ENCODE measurements at regions not wholly inside any gene's neighbourhood (a gene's known extent, or its start where the extent isn't known, plus 50 kb on each side); places are given as distances from the start of the nearest gene placed in this dataset.

DNA sequence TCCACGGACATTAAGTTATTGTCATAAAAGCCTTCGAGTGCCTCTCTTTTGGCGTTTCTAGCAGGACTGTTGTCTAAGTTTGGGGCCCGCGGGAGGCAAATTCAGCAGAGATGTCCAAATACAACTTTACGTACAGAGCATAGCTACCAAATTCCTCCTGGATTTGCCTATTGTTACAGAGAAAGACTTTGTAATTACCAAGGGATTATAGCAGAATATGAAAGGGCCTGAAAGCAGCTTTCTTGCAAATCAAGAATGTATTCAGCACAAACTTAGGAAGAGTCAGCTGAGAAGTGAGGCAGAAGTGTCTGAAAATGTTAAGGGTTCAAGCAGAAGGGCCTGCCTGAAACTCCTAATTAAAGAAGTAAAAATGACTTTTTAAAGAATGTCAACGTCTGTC is 1053.5 kb upstream of the TENM3 start:
- DNase-seq = no peak

DNA sequence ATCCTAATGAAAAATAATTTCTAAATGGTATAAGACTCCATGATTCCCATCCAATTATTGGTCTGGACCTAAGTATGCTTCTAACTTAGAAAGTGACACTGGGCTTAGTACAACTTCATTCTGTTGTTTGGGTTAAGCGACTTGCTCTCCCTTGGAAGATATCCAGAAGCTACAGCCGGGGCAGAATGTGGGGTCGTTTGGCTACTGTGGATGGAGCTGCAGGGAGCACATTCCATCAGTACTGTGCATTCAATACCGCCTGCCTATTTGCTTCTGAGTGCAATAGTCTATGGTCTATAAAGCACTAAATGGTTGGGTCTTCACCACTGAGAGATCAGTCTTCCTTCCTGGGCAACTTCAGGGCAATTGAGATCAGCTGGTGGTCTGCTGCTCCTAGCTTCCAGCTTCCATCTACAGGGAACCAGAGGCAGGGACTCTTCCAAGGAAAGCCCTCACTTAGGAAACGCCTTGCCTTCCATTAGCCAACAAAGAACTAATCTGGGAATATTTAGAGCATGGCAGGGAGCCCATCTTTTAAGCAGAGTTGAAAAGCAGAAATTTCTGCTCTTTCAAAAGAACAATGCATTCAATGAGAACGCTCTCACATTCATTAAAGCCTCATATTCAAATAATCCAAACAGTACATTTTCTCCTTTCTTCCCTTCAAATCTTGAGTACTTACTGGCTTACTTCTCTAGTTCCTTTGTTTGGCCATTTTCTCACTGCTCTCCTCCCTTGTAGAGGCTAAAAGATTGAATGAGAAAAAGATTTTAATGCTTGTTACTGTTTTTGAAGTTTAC is 1049.9 kb upstream of the TENM3 start:
- no peak for DNase-seq

GRCh38 chr4:181194096-181194495 is 1049.1 kb upstream of the TENM3 start:
- DNase-seq = no peak

DNA sequence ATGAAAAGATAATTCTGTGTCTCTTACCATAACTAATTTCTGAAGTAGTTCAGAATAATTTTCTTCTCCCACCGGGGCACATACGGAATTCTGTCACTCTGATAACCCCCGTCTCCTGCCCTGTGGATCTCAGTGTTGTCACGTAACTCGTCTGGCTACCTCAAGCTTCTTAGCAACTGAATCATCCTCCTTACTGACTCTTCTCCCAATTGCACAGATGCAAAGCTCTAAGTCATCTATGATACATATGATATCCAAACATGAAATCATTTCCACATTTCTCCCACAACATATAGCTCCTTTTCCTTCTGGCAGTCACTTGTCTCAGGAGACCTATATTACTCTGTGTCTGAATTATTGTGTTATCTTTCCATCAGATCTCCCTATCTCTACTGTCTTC is 1043.1 kb upstream of the TENM3 start:
- no peak for DNase-seq

DNA sequence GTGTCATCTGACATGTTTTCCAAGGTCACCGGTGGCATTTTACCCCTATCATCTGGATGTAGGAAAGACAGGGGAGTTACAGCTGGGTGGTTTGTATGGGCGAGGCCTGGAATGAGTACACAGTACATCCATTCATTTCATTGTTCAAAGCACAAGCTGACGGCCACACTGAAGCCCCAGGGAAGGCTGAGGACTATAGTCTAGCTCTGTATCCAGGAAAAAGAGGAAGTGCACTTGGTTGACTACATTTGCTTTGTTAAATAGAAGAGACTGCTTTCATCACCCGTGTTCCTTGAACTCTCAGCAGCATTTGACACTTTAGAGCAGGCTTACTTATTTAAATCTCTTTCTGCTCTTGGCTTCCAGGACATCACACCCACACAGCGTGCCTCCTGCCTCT is 1041.0 kb upstream of the TENM3 start:
- DNase-seq = no peak

GRCh38 chr4:181204109-181204508 is 1039.1 kb upstream of the TENM3 start:
- DNase-seq = no peak

- no peak for DNase-seq
Measured at GRCh38 chr4:181213551-181213950, 1029.7 kb upstream of the TENM3 start.

DNA sequence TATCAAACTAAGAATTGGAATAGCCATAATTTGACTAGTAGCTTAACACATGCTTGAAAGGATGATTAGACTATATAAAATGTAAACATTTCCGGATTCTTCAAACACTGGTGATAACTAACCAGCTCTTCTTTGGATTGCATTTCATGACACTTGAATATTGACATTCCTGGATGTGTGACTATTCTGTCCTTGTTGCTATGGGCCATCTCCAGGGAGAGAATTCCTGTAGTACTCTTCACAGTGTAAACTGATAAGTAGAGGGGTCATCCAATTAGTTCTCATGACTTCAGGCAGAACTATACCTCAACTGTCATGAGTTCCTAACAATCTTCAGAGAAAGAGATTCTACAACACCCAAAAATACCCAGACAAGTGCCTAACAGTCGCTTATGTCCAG is 1026.7 kb upstream of the TENM3 start:
- DNase-seq = no peak

DNA sequence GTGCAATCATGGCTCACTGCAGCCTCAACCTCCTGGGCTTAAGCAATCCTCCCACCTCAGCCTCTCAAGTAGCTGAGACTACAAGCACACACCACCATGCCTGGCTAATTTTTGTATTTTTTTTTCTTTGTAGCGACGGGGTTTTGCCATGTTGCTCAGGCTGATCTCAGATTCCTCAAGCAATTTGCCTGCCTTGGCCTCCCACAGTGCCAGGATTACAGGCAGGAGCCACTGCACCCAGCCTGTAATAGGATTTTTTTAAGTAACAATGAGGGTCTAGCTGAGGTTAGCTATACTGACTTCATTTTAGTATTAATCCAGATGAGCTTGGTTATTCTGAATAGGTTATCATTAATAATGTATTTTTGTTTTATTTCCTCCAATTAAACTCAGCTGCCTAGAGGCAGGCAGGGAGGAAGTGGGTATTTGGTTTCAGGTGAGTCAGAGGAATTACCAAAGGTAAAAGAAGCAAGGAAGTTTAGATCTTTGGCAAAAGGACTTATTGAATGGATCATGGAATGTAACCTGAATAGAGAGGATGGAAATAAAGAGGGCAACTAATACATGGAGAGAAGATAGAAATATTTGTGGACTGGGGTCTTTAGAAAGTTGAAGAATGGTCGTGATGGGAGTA is 1023.3 kb upstream of the TENM3 start:
- no peak for DNase-seq

GRCh38 chr4:181224852-181225251 is 1018.4 kb upstream of the TENM3 start:
- DNase-seq = no peak

DNA sequence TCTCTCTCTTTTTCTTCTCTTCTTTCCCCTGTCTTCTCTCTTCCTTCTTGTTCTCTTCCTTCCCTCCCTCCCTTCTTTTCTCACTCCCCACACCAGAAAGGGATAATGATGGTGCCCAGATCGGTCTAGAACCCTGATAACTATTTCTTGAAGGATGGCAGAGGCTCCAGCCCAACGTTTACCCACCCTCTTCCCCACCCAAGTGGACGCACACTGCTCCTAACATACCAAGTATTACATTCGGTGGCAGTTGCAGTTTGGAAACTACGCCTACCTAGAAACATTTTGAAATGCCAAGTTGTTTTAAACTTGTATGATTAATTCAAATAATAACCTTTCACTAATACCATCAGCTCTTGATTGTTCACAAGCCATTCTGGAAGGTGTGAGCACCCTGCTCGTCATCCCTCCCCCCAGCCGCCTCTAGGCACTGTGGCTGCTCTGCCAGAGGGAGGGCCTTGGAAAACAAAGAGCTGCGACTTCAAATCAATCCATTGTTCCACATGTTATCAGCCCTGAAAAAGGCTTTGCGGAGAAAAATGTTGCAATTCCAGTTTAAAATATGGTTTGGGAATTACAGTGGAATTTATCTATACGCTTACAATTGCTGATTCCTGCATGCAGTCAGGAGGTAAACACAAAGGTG is 1017.5 kb upstream of the TENM3 start:
- DNase-seq = no peak

- DNase-seq = no peak
Measured at GRCh38 chr4:181234951-181235680, 1008.1 kb upstream of the TENM3 start.

DNA sequence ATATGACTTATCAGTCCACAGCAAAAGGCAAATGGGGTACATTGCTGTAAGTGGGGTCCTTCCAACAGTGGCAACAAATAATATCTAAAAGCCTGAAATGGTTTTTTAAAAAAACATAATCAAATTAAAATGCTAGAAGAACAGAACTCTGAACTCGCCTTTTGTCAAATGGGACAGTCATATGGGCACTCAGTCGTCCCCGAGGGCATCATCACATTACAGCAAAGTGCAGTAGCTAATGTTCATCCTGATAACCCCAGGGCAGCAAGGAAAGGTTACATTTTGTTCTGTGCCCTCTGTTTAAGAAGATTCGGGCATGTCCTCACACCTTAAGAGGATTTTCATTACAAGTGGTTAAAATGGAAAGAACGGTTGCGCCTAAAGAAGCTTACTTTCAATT is 997.9 kb upstream of the TENM3 start:
- no peak for DNase-seq

GRCh38 chr4:181249031-181249430 is 994.2 kb upstream of the TENM3 start:
- DNase-seq = no peak

- DNase-seq = no peak
Measured at GRCh38 chr4:181254771-181255170, 988.4 kb upstream of the TENM3 start.

DNA sequence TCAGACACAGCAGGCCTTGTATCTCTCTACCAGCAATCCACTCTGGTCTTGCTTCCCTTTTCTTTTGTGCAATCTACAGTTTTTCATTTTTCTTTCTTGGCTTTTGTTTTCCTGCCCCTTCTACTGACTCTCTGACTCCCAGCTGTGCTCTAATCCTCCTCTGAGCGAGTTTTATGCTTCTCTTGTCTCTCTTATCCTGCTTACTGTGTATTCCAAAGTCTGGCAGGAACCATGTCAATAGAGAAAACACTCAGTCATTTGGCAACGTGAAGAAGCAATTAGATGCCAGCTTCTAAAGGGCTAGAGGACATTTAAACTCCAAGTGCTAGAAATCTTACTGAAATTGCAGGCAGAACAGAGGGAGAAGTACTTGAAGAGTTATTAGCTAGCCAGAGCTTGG is 984.6 kb upstream of the TENM3 start:
- no peak for DNase-seq

GRCh38 chr4:181259081-181259709 is 984.0 kb upstream of the TENM3 start:
- no peak for DNase-seq

GRCh38 chr4:181261279-181261678 is 981.9 kb upstream of the TENM3 start:
- DNase-seq = no peak

GRCh38 chr4:181264893-181265292 is 978.3 kb upstream of the TENM3 start:
- DNase-seq = no peak

DNA sequence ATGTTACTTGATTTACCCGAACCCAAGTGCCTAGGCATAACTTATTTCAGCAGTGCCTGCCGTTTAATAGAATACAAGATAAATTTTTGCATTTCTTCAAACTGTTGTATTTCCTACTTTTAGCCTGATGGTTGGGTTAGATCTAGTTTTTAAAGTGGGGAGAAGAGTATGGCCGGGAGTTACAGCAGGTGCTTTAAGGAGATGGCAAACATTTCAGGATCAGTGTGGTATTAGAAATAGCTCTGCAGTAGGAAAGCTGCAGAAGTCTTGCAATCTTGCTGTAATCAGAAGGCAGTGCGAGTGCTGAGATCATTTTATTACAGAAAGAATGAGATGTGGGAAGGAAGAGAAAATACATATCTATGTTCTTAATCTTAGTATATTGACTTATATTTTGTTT is 977.8 kb upstream of the TENM3 start:
- no peak for DNase-seq

GRCh38 chr4:181271116-181271640 is 972.0 kb upstream of the TENM3 start:
- no peak for DNase-seq

GRCh38 chr4:181272422-181272821 is 970.8 kb upstream of the TENM3 start:
- DNase-seq = no peak

DNA sequence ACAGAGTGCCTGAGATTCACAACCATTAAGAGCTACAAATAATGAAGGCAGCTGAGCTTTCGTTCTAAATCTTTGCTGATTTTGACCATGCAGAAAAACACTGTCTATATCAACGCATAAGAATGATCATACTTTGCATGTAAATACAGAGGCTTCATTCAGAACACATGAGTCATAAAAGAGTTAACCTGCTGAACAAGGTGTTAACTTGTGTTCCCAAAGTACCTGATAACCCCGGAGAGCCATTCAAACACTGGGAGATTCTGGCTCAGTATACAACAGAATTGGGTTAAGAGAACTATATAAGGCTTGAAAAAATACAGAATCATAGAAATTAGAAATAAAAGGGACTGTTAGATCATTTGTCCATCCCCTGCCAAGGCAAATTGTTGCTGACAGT is 964.3 kb upstream of the TENM3 start:
- DNase-seq = no peak

All from suppressor macrophage treated with lipopolysaccharide for 1 hour (primary cell).